SK-N-SH (cell line): ENCODE measurements at regions not wholly inside any gene's neighbourhood (a gene's known extent, or its start where the extent isn't known, plus 50 kb on each side); places are given as distances from the start of the nearest gene placed in this dataset.

Experiments used
- CTCF ChIP-seq: fragments of 200-600 bp; sonication (generic); IDR thresholded peaks from 2 replicates; pipeline ENCODE4 v1.6.1; 2017; ENCODE audit warnings: antibody characterized with exemption, mild to moderate bottlenecking, moderate library complexity
- EP300 ChIP-seq, 2 experiments: IDR thresholded peaks; 2 replicates each; pipeline versions ENCODE4 v1.4.0 to v1.6.1; 2012; ENCODE audit warnings: borderline replicate concordance in 1 of 2, low read depth in 1 of 2, low read length in 1 of 2
- EZH2phosphoT487 ChIP-seq: fragments of 200-600 bp; sonication (generic); IDR thresholded peaks from 2 replicates; pipeline ENCODE4 v1.6.1; 2017; ENCODE audit warnings: low read depth, mixed run types, mild to moderate bottlenecking, antibody characterized with exemption, moderate library complexity, borderline replicate concordance
- GABPA ChIP-seq: IDR thresholded peaks from 2 replicates; pipeline ENCODE4 v1.4.0; 2012; ENCODE audit warnings: low read depth, mild to moderate bottlenecking
- MXI1 ChIP-seq: IDR thresholded peaks from 2 replicates; pipeline ENCODE4 v1.6.1; 2012; ENCODE audit warnings: mild to moderate bottlenecking, low read depth, low read length, improper control_type of control experiment
- RFX5 ChIP-seq: IDR thresholded peaks from 2 replicates; pipeline ENCODE4 v1.6.1; 2012; ENCODE audit warnings: mild to moderate bottlenecking, improper control_type of control experiment, low read length
- TAF1 ChIP-seq: IDR thresholded peaks from 2 replicates; pipeline ENCODE4 v1.6.1; 2012; ENCODE audit warnings: low read depth, mild to moderate bottlenecking, low read length, moderate library complexity, borderline replicate concordance
- TCF12 ChIP-seq: IDR thresholded peaks from 2 replicates; pipeline ENCODE4 v1.4.0; 2012
- USF2 ChIP-seq: fragments of 150-350 bp; IDR thresholded peaks from 2 replicates; pipeline ENCODE4 v1.6.1; 2017; ENCODE audit warnings: antibody characterized with exemption, low read length, low read depth, borderline replicate concordance
- ZBTB33 ChIP-seq: IDR thresholded peaks from 2 replicates; pipeline ENCODE4 v1.4.0; 2012; ENCODE audit warnings: low read depth, borderline replicate concordance

- TF ChIP-seq EP300 (IDR thresholded peaks at IDR 0.05; ENCODE audit: borderline replicate concordance in 1 of 2, low read depth in 1 of 2, low read length in 1 of 2) (no peak), EZH2phosphoT487 (no peak), RFX5 (no peak), CTCF (no peak), GABPA (no peak), TAF1 (no peak), MXI1 (no peak), USF2 (no peak), ZBTB33 (no peak), TCF12 (no peak)
These were observed 411.8 kb downstream of the MTX2 start for GRCh38 chr2:176680916-176681516.
